ENCODE measurements at regions not wholly inside any gene's neighbourhood (a gene's known extent, or its start where the extent isn't known, plus 50 kb on each side); places are given as distances from the start of the nearest gene placed in this dataset.

DNA sequence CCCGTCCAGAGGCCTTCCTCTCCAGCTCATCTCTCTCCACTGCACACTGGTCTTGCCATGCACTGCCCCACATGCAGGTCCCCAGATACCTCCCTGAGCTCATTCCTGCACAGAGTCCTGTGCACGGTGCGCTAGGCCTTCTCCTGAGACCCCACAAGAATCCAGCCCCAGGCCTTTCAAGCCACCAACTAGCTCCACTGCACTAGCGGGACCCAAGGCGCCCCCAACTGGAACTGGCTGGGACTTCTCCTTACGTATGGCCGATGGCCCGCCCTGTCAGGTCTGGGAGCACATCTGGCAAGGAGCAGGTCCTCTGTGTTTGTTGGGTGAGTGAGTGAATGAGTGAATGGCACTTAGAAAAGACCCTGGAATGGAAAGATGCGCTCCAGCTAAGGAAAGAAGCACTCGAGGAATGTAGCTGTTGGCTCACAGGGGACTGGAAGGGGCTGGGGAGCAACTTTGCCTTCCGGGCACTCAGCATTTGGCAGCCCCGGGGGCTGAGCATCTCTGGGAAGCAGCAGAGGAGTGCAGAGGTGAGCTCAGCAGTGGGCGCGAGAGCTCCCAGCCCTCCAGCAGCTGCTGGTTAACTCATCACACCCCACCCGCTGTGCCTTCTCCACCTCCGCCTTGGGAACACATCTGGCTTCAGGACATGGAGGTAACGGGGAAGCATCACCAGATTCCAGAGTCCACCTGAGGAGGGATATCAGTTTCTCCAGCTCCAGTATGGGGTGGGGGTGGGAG, 223.1 kb downstream of the GLI2 start:
- DNase-seq: no peak

DNA sequence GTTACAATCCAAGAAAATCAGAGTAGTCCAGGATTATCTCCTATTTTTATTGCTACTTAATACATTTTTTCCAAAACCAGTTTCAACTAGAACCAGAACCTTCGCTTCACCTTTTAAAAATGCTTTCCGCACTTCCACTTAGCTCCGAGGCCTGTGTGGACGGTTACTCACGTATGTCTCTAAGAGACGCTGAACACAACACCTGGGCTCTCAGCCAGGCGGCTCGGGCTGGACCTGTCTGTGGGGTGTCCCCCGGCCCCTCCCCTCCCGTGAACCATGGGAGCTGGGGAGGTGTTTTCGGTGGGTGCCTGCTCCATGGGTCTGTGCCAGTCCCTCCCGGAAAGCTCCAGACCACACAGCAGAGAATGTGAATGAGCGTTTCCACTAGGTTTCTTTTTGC, 223.8 kb downstream of the GLI2 start:
- no peak for DNase-seq

GRCh38 chr2:120960770-120961366, 225.2 kb downstream of the GLI2 start:
- DNase-seq: no peak

DNA sequence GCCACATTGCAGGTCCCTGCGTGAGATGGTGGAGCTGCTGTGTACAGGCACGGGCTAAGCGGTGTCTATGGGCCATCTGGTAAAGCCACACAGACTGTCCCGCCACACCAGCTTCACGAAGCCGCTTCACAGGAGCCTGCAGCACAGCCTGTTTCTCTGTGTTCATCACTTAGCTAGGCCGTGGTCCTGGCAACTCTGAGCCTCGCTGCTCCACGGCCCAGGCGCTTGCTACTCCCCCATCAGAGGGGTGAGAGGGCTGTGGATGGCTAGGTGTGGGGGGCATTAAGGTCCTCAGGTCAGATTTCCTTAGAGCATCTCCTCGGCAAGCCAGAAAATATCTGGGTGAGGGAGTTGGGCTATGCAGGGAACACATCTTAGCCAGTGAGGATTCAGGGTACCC, 225.7 kb downstream of the GLI2 start:
- no peak for DNase-seq

- DNase-seq: no peak
Measured at GRCh38 chr2:120963997-120964705, 228.5 kb downstream of the GLI2 start.

GRCh38 chr2:120964819-120965218, 229.2 kb downstream of the GLI2 start:
- DNase-seq: no peak

DNA sequence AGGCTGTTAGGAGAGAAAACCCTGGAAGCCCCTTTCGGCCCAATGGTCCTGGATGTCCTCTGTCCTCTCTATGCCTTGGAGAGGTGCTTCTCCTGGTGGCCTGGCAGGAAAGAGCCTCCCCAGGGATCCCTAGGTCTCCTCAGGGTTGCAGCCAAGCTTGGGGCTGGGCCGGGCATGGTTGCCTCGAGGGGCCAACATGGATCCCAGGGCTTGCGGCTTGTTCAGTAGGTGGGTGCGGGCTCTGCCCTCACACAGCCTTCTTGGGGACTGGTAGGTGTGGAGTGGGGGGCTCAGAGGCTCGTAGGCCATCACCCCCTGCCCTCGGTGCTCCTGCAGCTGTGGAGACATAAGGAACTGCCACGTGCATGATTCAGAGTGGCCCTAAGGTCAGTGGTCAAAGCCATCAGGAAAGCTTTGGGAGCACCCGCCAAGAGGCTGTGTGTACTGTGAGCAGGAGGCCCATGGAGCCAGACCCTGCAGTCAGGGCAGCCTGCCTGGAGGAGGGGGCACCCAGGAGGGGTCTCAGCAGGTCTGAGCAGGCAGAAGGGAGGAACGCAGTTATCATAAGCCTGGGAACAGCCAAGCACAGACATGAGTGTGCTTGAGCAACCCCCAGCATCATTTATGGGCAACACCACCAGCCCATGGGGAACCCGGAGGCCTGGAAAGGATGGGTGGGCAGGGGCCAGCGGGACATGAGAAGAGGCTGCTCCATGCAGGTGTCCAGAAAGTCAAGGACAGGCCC, 231.0 kb downstream of the GLI2 start:
- DNase-seq: no peak

DNA sequence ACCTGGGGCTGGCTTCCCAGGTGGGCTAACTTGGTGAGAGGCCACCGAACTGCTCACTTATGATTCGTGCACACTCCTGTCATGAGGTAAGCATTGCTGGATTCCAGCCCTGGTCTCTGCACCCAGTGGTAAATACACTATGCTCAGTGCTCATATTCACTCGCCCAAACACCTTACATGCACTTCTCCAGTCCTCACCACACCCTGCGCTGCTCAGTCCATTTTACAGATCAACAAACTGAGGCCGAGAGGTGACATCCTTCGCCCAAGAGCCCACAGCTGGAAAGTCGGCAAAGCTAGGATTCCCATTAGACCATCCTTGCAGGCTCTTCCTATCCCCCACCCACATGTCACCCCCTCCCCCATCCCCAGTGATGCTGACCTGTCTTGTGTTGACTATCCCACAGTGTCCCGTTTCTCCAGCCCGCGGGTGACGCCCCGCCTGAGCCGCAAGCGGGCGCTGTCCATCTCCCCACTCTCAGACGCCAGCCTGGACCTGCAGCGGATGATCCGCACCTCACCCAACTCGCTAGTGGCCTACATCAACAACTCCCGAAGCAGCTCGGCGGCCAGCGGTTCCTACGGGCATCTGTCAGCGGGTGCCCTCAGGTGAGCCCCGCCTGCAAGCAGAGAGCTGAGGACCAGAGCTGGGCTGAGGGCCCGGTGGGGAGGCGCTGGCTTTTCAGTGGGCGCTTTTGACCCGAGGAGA, 232.8 kb downstream of the GLI2 start:
- no peak for DNase-seq

GRCh38 chr2:120969613-120970355, 234.1 kb downstream of the GLI2 start:
- DNase-seq: no peak

- DNase-seq: no peak
Measured at GRCh38 chr2:120971866-120972265, 236.2 kb downstream of the GLI2 start.

DNA sequence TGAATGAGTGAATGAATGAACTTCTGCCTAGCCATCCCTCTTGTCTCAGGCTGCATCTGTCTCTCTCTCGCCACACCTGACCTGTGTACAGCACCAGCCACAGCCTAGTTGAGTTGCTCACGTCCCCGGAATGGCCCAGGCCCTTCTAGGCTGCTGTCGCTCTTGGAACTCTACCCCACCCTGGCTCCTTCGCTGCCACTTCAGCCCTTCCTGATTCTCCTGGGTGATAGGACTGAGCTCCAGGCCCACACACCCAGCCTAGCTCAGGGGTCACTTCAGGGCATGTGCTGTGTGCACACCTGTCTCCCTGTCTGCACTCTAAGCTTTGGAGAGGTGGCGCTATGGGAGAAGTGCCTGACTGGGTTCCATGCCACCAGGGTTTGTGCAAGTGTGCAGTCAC, 236.6 kb downstream of the GLI2 start:
- no peak for DNase-seq

- no peak for DNase-seq
Measured at GRCh38 chr2:120973196-120973595, 237.5 kb downstream of the GLI2 start.

GRCh38 chr2:120974950-120975349, 239.3 kb downstream of the GLI2 start:
- DNase-seq: no peak

DNA sequence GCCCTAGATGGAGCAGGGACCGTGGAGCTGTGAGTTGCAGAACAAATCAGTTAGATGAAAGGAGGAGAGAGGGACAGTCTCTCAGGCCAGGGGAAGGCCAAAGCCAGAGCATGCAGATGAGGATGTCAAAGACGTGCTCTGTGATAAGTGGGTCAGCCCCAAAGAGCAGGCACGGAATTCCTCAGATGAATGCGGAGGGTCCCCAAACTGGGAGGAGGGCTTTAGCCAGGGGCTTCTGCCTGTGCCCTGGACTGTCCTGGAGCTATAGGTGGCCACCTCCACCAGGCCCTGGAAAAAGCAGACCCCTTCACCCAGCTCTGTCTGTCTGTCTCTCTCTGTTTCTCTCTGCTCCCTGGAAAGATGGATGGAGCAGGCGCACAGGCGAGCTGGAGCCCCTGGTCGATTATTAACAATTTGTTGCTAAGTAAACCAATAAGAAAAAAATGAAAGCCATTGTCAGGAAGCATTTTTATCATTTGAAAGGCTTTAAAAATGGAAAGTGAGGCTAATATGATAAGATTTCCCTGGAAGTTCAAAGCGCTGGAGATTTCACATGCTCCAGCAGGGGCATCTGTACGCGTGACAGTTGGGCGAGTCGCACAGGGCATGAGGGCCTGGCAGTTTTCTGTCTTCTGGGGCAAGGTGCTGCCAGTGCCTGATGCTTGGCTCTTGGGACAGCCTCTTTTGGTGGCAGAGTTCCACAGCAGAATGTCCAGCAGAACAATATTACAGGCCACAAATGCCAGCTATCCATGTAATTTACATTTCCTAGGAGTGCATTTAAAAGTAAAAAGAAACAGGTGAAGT, 241.0 kb downstream of the GLI2 start:
- DNase-seq: no peak

DNA sequence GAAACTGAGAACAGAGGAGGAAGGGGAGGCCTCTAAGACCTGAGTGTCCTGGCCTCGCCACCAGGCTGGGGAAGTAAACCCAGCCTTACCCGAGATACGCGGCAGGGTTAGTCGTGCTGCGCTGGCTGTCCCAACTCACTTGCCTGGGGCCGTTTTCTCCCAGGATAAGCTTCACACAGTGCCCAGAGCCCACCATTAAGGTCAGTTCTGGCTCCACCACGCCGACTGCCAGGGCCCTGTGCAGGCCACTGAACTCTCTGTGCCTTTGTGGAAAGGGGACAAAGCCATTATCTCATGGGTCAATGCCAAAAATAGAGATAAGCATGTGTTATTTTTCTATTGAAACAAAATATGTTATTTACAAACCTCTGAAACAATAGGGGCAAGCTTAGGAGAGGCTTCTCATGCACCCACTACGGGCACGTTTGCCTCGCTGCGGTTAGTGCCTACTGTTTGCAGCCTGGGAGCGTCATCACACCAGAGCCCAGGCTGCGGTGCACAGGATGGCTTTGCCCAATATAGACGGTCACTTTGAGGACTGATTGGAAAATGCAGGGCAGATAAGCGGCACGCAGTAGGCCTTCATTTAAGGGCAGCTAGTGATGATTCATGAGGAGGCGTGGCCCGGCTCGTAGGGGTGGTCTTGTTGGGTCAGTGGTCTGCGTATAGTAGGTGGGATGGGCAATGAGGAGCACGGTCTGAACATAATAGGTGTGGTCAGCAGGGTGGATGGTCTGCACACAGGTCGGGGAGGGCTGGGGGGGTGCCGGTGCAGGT, 242.1 kb downstream of the GLI2 start:
- DNase-seq: no peak

GRCh38 chr2:120978359-120979050, 242.8 kb downstream of the GLI2 start:
- no peak for DNase-seq

DNA sequence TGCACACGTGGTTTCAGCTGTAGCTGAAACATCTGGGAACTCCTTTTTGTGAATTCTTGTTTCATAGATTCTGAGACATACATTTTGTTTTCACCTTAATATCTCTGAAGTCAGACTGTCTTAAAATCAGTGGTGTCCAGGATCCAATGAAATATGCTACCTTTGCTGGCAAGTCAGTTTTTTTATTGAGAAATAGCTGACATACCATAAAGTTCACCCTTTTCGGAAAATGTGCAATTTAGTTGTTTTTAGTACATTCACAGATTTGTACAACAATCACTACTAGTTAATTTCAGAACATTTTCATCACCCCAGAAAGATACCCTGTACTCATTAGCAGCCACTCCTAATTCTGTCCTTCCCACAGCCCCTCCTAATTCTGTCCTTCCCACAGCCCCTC, 243.7 kb downstream of the GLI2 start:
- DNase-seq: no peak

DNA sequence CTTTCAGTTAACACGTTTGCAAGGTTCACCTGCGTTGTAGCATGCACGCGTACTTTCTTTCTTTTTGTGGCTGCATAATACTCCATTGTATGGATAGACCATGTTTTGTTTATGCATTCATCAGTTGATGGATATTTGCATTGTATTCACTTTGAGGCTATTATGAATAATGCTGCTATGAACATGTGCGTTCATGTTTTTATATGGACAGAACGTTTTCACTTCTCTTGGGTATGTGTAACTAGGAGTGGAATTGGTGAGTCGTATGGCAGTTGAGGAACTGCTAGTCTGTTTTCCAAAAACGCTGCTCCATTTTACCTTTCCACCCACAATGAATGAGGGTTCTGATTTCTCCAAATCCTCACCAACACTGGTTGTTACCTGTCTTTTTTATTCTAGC, 244.3 kb downstream of the GLI2 start:
- no peak for DNase-seq

DNA sequence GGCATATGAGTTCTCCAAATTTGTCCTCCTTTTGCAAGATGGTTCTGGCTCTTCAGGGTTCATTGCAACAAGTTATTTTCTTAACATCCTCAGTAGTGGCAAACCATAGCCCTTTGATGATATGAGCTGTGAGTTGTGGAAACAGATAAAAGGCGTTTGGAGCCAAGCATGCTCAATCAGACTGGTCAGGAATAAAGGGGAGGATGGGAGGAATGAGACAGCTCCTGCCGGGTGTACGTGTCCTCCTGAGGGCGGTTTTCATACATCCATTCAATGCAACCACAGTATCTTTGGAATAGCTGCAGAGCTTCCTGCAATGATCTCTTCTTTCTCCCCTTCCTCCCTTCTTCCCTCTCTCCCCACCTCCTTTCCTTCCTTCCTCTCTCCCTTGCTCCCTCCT, 245.8 kb downstream of the GLI2 start:
- no peak for DNase-seq

GRCh38 chr2:120982598-120982997, 246.9 kb downstream of the GLI2 start:
- no peak for DNase-seq

All from CD4-positive, alpha-beta T cell treated with Interleukin-4 for 1 hour (primary cell).